A549 (cell line): ENCODE measurements at regions not wholly inside any gene's neighbourhood (a gene's known extent, or its start where the extent isn't known, plus 50 kb on each side); places are given as distances from the start of the nearest gene placed in this dataset.

Experiments used
- ATAC-seq, 2 experiments: fragments of 200-7000 bp in 1 of 2; fragments of >200 bp in 1 of 2; cut with Nextera tagmentation in 1 of 2; cut with Tn5 transposase in 1 of 2; 3 replicates each; pipeline versions ENCODE4 v1.8.0 to v1.9.1; 2018 to 2020; ENCODE audit warnings: mild to moderate bottlenecking in 1 of 2, moderate library complexity in 1 of 2
- CTCF ChIA-PET: fragments of 300-600 bp; sonication (Branson Sonifier 250); formaldehyde crosslinking; extraction: SDS; loops from one replicate; lab custom pipeline; 2021; ENCODE audit warnings: antibody characterized with exemption, inconsistent platforms; lab: Yijun Ruan, JAX
- POLR2A ChIA-PET: fragments of 350-600 bp; formaldehyde crosslinking; extraction: SDS; loops from one replicate; lab custom pipeline; 2021; ENCODE audit warnings: antibody characterized with exemption, inconsistent platforms; lab: Yijun Ruan, JAX
- DNase-seq, 2 experiments: peaks; one replicate each; pipeline versions ENCODE4 v3.0.0 to v3.0.0-alpha.2; 2011 to 2016; ENCODE audit warnings: low read depth in 1 of 2, low spot score in 1 of 2
- FAIRE-seq: peaks from 2 replicates; lab custom pipeline; 2011; peaks lifted over from hg19 to GRCh38; lab: Jason Lieb, UNC
- H3K27ac ChIP-seq, 2 experiments: fragments of >200 bp; sonication (Bioruptor Twin); formaldehyde crosslinking; 3 replicates each; pipeline ENCODE4 v1.5.1; 2016 to 2017
- H3K4me1 ChIP-seq: fragments of >200 bp; sonication (Bioruptor Twin); formaldehyde crosslinking; 3 replicates; pipeline ENCODE4 v1.6.1; 2016
- H3K4me2 ChIP-seq: fragments of >200 bp; sonication (Bioruptor Twin); formaldehyde crosslinking; 3 replicates; pipeline ENCODE4 v1.6.1; 2016
- H3K4me3 ChIP-seq: fragments of >200 bp; sonication (Bioruptor Twin); formaldehyde crosslinking; 3 replicates; pipeline ENCODE4 v1.5.1; 2016
- H3K9me3 ChIP-seq: fragments of >200 bp; sonication (Bioruptor Twin); formaldehyde crosslinking; 3 replicates; pipeline ENCODE4 v1.6.1; 2016
- BCL3 ChIP-seq: fragments of >200 bp; sonication (Bioruptor Twin); formaldehyde crosslinking; IDR thresholded peaks from 3 replicates; pipeline ENCODE4 v1.6.1; 2016
- BHLHE40 ChIP-seq: IDR thresholded peaks from 2 replicates; pipeline ENCODE4 v1.6.1; 2012; ENCODE audit warnings: low read depth, low read length, inconsistent platforms
- CBX2 ChIP-seq: fragments of 200-600 bp; sonication (generic); IDR thresholded peaks from 2 replicates; pipeline ENCODE4 v1.6.1; 2016; ENCODE audit warnings: low read depth, mild to moderate bottlenecking, borderline replicate concordance
- CEBPB ChIP-seq, 2 experiments: fragments of >200 bp in 1 of 2; sonication (Bioruptor Twin) in 1 of 2; formaldehyde crosslinking in 1 of 2; IDR thresholded peaks; 2 replicates each; pipeline ENCODE4 v1.6.1; 2012 to 2016
- CHD2 ChIP-seq: fragments of 150-350 bp; IDR thresholded peaks from 2 replicates; pipeline ENCODE4 v1.6.1; 2014; ENCODE audit warnings: low read length; ENCODE audit not compliant: partially characterized antibody
- CHD4 ChIP-seq: fragments of 200-600 bp; sonication (generic); IDR thresholded peaks from 2 replicates; pipeline ENCODE4 v1.6.1; 2016; ENCODE audit warnings: antibody characterized with exemption, mild to moderate bottlenecking, borderline replicate concordance
- EHF ChIP-seq: fragments of 250-450 bp; sonication (Bioruptor Pico); IDR thresholded peaks from 2 replicates; pipeline ENCODE4 v1.5.0; 2020; ENCODE audit warnings: mild to moderate bottlenecking
- EP300 ChIP-seq, 2 experiments: fragments of >200 bp; sonication (Bioruptor Twin); formaldehyde crosslinking; IDR thresholded peaks; 2 replicates in 1 of 2; 3 replicates in 1 of 2; pipeline ENCODE4 v1.6.1; 2016 to 2017
- ESRRA ChIP-seq: fragments of 150-350 bp; IDR thresholded peaks from 2 replicates; pipeline ENCODE4 v1.6.1; 2014; ENCODE audit warnings: mild to moderate bottlenecking, low read length, borderline replicate concordance
- FOSL2 ChIP-seq, 2 experiments: fragments of 450-650 bp in 1 of 2; fragments of >200 bp in 1 of 2; sonication (Bioruptor Twin) in 1 of 2; formaldehyde crosslinking; IDR thresholded peaks; 2 replicates each; pipeline versions ENCODE4 v1.5.0 to v1.6.1; 2016 to 2020; ENCODE audit warnings: mild to moderate bottlenecking in 1 of 2, moderate library complexity in 1 of 2
- FOXS1 ChIP-seq: fragments of 250-450 bp; sonication (Bioruptor Pico); IDR thresholded peaks from 2 replicates; pipeline ENCODE4 v1.5.0; 2020; ENCODE audit warnings: mild to moderate bottlenecking, moderate library complexity
- GATA3 ChIP-seq: IDR thresholded peaks from 2 replicates; pipeline ENCODE4 v1.6.1; 2012; ENCODE audit warnings: borderline replicate concordance
- HDAC2 ChIP-seq: fragments of 200-600 bp; sonication (generic); IDR thresholded peaks from 2 replicates; pipeline ENCODE4 v1.6.1; 2016
- HOXA7 ChIP-seq: fragments of 250-450 bp; sonication (Bioruptor Pico); IDR thresholded peaks from 2 replicates; pipeline ENCODE4 v1.5.0; 2020; ENCODE audit warnings: mild to moderate bottlenecking, moderate library complexity
- HOXB13 ChIP-seq: fragments of 250-450 bp; sonication (Bioruptor Pico); IDR thresholded peaks from 2 replicates; pipeline ENCODE4 v1.5.0; 2020; ENCODE audit warnings: low read depth, mild to moderate bottlenecking, moderate library complexity
- HOXB5 ChIP-seq: fragments of 250-450 bp; sonication (Bioruptor Pico); IDR thresholded peaks from 2 replicates; pipeline ENCODE4 v1.5.0; 2020; ENCODE audit warnings: mild to moderate bottlenecking, moderate library complexity
- JUNB ChIP-seq: fragments of >200 bp; sonication (Bioruptor Twin); formaldehyde crosslinking; IDR thresholded peaks from 2 replicates; pipeline ENCODE4 v1.6.1; 2016
- MAX ChIP-seq: IDR thresholded peaks from 2 replicates; pipeline ENCODE4 v1.6.1; 2012
- NPAS2 ChIP-seq: fragments of 250-450 bp; sonication (Bioruptor Pico); IDR thresholded peaks from 2 replicates; pipeline ENCODE4 v1.8.0; 2022; ENCODE audit warnings: mild to moderate bottlenecking, moderate library complexity, borderline replicate concordance
- PHF8 ChIP-seq: fragments of 200-600 bp; sonication (generic); IDR thresholded peaks from 2 replicates; pipeline ENCODE4 v1.6.1; 2016; ENCODE audit warnings: low read depth, mild to moderate bottlenecking, antibody characterized with exemption, moderate library complexity, borderline replicate concordance
- RAD21 ChIP-seq, 2 experiments: fragments of >200 bp in 1 of 2; sonication (Bioruptor Twin) in 1 of 2; formaldehyde crosslinking in 1 of 2; IDR thresholded peaks in 1 of 2; conservative IDR thresholded peaks in 1 of 2; 2 replicates in 1 of 2; 3 replicates in 1 of 2; pipeline ENCODE4 v1.6.1; 2012 to 2018; ENCODE audit warnings: inconsistent platforms in 1 of 2
- RARB ChIP-seq: fragments of 250-450 bp; sonication (Bioruptor Pico); IDR thresholded peaks from 2 replicates; pipeline ENCODE4 v1.8.0; 2021; ENCODE audit warnings: mild to moderate bottlenecking, moderate library complexity
- RFX5 ChIP-seq: fragments of 450-650 bp; IDR thresholded peaks from 2 replicates; pipeline ENCODE4 v1.7.1; 2014; ENCODE audit warnings: antibody characterized with exemption, mild to moderate bottlenecking, moderate library complexity
- RNF2 ChIP-seq: fragments of 200-600 bp; sonication (generic); IDR thresholded peaks from 2 replicates; pipeline ENCODE4 v1.6.1; 2016; ENCODE audit warnings: low read depth, mild to moderate bottlenecking, antibody characterized with exemption, moderate library complexity, borderline replicate concordance
- ZC3H11A ChIP-seq: fragments of 450-650 bp; IDR thresholded peaks from 2 replicates; pipeline ENCODE4 v1.6.1; 2014; ENCODE audit warnings: antibody characterized with exemption, mild to moderate bottlenecking
- WGBS: methylation state at CpG from one replicate; pipeline ENCODE4 v1.1.6; 2017; ENCODE audit errors: missing lambda C conversion rate; 5-methylcytosine and 5-hydroxymethylcytosine counted together

GRCh38 chr7:13028825-13029099 lies 341.3 kb downstream of the ARL4A start:
- Histone ChIP-seq H3K27ac (peak overlapping the region in 1 of 2 experiments; percentile 63; a peak in 2 of 6 replicates), H3K4me2 (no peak overlapping the region), H3K9me3 (no peaks in the 10 kb centered on the region), H3K4me3 (no peak overlapping the region), H3K4me1 (peaks cover 31% of the 10 kb centered on the region)
- ChIA-PET CTCF (interaction anchor here (1.2 to 3.4 kb wide), 2 partner anchors 11 to 342 kb away, joined by 3 to 16 read pairs; partner anchors contain the start of gene ARL4A), POLR2A (interaction anchor here (1.0 kb wide), 1 partner anchor 11 kb away, joined by 4 read pairs; no protein-coding TSS in a partner anchor)
- no peak for TF ChIP-seq ZC3H11A
- no peak for TF ChIP-seq FOSL2 (IDR thresholded peaks at IDR 0.05)
- TF ChIP-seq FOSL2 (CRISPR knock-in tag; IDR thresholded peaks at IDR 0.05): no peak
- no peak for TF ChIP-seq RNF2
- no peak for TF ChIP-seq CEBPB (IDR thresholded peaks at IDR 0.05)
- no peak for TF ChIP-seq ESRRA
- TF ChIP-seq PHF8: no peak
- TF ChIP-seq HOXB5 (CRISPR knock-in tag): no peak
- TF ChIP-seq CBX2: no peak
- TF ChIP-seq GATA3: no peak
- no peak for TF ChIP-seq CHD4
- TF ChIP-seq RARB: no peak
- TF ChIP-seq CHD2: no peak
- no peak for TF ChIP-seq EHF
- no peak for TF ChIP-seq HOXA7 (CRISPR knock-in tag)
- no peak for TF ChIP-seq FOXS1 (CRISPR knock-in tag)
- TF ChIP-seq HDAC2: no peak
- no peak for TF ChIP-seq HOXB13 (CRISPR knock-in tag)
- no peak for TF ChIP-seq NPAS2 (CRISPR knock-in tag)
- ATAC-seq: no peak
- no peak for FAIRE-seq
- no peak for DNase-seq
- WGBS: 68% methylated on average over 2 of the region's 2 CpGs

- FAIRE-seq: peak; percentile 94
- ChIA-PET CTCF (interaction anchor here (0.6 to 3.4 kb wide), 4 partner anchors 9 to 405 kb away, joined by 3 to 16 read pairs (median 3); partner anchors contain the start of gene ARL4A), POLR2A (interaction anchor here (0.7 kb wide), 1 partner anchor 16 kb away, joined by 5 read pairs; no protein-coding TSS in a partner anchor)
- DNase-seq: no peak
- Histone ChIP-seq H3K4me2 (peak overlapping the region; percentile 63), H3K4me1 (peaks cover 37% of the 10 kb centered on the region), H3K9me3 (no peaks in the 10 kb centered on the region; the same call in 2 of the 3 replicates), H3K27ac (peak overlapping the region; percentile 56 to 66), H3K4me3 (no peak overlapping the region)
- 4% methylated on average over 3 of the region's 3 CpGs for WGBS
- peak in 1 of 2 experiments; percentile 64; a peak in 2 of 6 replicates for ATAC-seq
- TF ChIP-seq RFX5: no peak
- TF ChIP-seq RAD21 (conservative IDR thresholded peaks at IDR 0.05 in 1 of 2, IDR thresholded peaks at IDR 0.05 in 1 of 2): peak in 1 of 2 experiments; percentile 22; a peak in 1 of 5 replicates
- no peak for TF ChIP-seq BCL3
- peak; percentile 55 to 82; a peak in 3 of 4 replicates for TF ChIP-seq CEBPB (IDR thresholded peaks at IDR 0.05)
- peak; percentile 83 for TF ChIP-seq JUNB
- TF ChIP-seq BHLHE40: no peak
- peak; percentile 92 for TF ChIP-seq GATA3
- TF ChIP-seq EP300 (IDR thresholded peaks at IDR 0.05): peak in 1 of 2 experiments; percentile 67; a peak in 1 of 5 replicates
- TF ChIP-seq FOSL2 (IDR thresholded peaks at IDR 0.05): peak; percentile 73
- TF ChIP-seq FOSL2 (CRISPR knock-in tag; IDR thresholded peaks at IDR 0.05): peak; percentile 77
- peak; percentile 32; the same call in 1 of the 2 replicates for TF ChIP-seq MAX
Observed at GRCh38 chr7:13031468-13031867, 344.0 kb downstream of the ARL4A start.
